NCI-H1105 (cell line): ENCODE measurements at regions not wholly inside any gene's neighbourhood (a gene's known extent, or its start where the extent isn't known, plus 50 kb on each side); places are given as distances from the start of the nearest gene placed in this dataset.
"Not testable (repeated sequence)": the region's sequence is repeated elsewhere in the genome, so short reads cannot be mapped to it uniquely, and the experiment has no call there.

Experiments used
- DNase-seq: peaks from one replicate; lab custom pipeline; 2025; lab: John Stamatoyannopoulos, UW

- DNase-seq: no peak
Observed at GRCh38 chr2:77834360-77835002, 312.3 kb upstream of the LRRTM4 start.

DNA sequence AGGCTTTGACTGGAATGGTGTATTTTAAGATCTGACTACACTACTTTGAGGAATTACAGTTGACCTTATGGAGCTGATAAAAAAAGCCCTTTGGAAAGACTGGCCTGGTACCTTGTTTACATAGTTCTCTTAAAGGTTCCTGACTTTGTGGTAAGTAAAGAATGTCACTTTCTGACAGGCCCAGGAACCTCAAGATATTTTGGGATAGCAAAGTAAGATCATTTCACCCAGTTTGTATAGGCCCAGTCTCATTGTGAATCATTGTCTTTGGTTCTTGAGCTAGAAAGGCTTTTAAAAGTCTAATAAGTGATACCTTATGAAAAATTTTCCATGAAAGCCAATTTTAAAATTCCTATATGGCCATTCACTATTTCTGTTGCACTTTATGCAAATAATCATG lies 316.3 kb upstream of the LRRTM4 start:
- no peak for DNase-seq

GRCh38 chr2:77839102-77839501 lies 316.9 kb upstream of the LRRTM4 start:
- no peak for DNase-seq

GRCh38 chr2:77862120-77862519 lies 339.9 kb upstream of the LRRTM4 start:
- DNase-seq: no peak

GRCh38 chr2:77864426-77864825 lies 342.2 kb upstream of the LRRTM4 start:
- DNase-seq: no peak

GRCh38 chr2:77866661-77867060 lies 344.5 kb upstream of the LRRTM4 start:
- DNase-seq: no peak

DNA sequence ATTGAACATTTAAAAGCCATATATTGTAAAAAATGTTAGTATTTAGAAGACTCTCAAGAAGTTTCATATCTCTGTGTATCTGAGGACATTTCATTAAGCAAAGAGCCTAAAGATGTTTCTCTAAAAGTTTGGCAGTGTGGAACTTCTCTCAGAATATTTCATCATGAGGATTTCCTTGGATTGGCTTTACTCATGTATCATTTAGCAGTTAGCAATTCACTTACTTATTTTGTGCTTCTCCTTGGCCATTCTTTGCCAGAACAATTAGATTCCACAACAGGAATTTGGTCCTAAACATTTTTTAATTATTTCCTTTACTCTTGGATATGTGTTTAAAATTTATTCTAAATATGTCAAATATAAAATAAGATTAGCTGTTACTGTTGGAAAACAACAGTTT lies 345.0 kb upstream of the LRRTM4 start:
- DNase-seq: no peak

GRCh38 chr2:77873506-77873905 lies 351.3 kb upstream of the LRRTM4 start:
- DNase-seq: no peak

GRCh38 chr2:77900211-77900610 lies 378.0 kb upstream of the LRRTM4 start:
- DNase-seq: not testable (repeated sequence)

GRCh38 chr2:77910136-77910535 lies 388.0 kb upstream of the LRRTM4 start:
- no peak for DNase-seq

DNA sequence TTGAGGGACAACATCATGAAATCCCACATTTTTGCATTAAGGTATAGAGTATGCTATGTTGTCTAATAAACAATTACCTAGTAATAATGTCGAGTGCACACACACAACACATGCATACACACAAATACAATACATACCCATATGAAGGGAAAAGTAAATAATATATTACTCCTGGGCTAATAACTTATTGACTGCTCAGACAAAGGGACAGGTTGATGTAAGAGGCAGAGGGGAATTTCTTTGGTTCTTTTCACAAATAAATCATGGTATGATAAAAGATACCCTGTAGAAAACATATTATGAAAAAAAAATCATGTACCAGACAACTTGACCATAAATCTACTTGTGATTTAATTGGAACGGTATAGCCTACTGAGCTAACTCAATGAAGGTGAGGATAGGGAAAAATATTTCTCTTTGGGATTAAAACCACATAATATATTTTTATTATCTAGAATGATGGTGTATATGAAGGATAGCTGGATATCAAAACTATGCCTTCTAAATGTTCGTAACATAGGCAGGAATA lies 398.7 kb upstream of the LRRTM4 start:
- no peak for DNase-seq

GRCh38 chr2:77922567-77922966 lies 400.4 kb upstream of the LRRTM4 start:
- no peak for DNase-seq

GRCh38 chr2:77937366-77937765 lies 415.2 kb upstream of the LRRTM4 start:
- DNase-seq: no peak

- DNase-seq: no peak
Observed at GRCh38 chr2:77938462-77938861, 416.3 kb upstream of the LRRTM4 start.

- no peak for DNase-seq
Observed at GRCh38 chr2:77939370-77939769, 417.2 kb upstream of the LRRTM4 start.

DNA sequence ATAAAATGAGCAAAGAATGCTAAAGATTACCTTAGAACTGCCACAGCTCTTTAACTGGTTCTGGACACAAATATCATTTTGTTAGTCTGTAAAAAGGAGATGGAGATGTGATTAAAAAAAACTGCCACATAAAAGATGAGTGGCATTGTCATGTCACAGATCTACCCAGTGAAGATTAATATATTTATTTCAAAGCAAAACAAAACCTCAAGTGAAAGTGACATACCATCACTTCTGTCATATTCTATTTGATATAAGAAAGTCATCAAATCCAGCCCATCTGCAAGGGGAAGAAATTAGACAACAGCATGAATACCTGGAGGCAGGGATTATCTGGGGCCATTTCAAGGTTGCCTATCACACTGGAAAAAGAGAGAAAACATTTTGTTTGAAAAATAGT lies 417.6 kb upstream of the LRRTM4 start:
- DNase-seq: no peak

GRCh38 chr2:77954931-77955330 lies 432.8 kb upstream of the LRRTM4 start:
- no peak for DNase-seq

DNA sequence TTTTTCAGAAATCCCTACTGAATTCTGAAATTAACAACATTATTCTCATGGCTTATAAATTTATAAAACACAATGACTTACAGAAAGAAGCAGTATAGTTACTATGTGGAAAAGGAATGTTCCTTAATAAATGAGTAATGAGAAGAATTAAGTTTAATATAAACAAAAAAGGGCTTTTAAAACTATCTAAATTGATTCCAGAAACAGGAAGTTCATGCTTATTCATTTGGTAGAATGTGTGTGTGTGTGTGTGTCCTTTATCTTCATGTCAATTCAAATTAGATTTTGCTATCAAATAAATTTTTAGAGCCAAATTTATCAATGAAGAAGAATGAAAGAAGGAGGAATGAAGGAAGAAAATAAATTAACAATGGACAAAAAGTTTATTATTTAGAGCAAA lies 440.8 kb upstream of the LRRTM4 start:
- DNase-seq: no peak

GRCh38 chr2:77977471-77978063 lies 455.4 kb upstream of the LRRTM4 start:
- DNase-seq: no peak

- no peak for DNase-seq
Observed at GRCh38 chr2:77995161-77995560, 473.0 kb upstream of the LRRTM4 start.

DNA sequence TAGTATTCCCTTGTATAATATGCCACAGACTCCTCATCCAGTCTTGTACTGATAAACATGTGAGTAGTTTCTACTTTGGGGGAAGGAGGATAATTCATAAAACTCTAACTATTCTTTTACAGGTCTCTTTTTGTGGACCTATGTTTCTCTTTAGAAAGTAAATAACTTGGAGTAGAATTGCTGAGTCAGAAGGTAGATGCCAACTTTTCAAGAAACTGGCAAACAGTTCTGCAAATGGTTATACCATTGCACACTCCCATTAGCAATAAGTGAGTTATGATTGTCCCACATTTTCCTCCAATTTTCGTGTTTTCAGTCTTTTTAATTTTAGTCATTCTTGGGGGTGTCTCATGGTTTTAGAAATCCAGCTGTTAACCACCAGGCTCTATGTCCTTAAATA lies 477.2 kb upstream of the LRRTM4 start:
- no peak for DNase-seq

DNA sequence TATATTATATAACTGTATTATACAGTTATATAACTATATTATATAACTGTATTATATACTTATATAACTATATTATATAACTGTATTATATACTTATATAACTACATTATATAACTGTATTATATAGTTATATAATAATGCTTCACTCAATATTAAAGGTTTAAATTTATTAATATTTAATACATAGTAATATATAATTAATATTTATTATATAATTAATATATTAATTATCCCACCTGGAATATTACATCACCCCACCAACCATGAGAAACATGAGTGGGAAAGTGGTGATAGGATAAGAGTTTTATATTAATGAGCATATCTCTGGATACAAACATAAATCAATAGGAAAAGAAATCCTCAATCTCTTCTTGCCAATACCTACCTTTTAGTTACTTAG lies 487.1 kb upstream of the LRRTM4 start:
- DNase-seq: no peak

GRCh38 chr2:78011251-78011650 lies 489.1 kb upstream of the LRRTM4 start:
- DNase-seq: no peak

DNA sequence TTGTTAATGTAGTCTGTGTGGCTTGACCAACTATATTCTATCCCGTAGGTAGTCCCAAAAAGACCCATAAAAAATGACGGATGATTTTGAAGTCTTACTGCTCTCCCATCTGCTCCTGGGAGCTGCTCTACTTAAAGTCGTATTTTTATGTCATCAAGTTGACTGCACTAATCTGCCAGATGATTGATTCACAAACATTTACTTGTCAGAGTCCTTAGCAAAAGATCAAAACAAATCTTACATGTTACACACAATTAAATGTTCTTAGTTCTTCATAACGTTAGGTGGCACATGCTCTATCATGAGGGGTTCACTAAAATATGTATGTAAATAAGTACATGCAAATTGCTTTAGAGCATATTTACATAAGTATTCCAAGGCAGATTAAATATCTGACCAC lies 498.3 kb upstream of the LRRTM4 start:
- DNase-seq: no peak
